Astrocyte (in vitro differentiated cells and primary cell): ENCODE measurements at regions not wholly inside any gene's neighbourhood (a gene's known extent, or its start where the extent isn't known, plus 50 kb on each side); places are given as distances from the start of the nearest gene placed in this dataset.

Experiments used
- DNase-seq: peaks from one replicate; pipeline ENCODE4 v3.0.0-alpha.2; 2010; ENCODE audit warnings: low read depth
- FAIRE-seq: peaks from 2 replicates; lab custom pipeline; 2011; peaks lifted over from hg19 to GRCh38; lab: Jason Lieb, UNC
- H2AFZ ChIP-seq: 2 replicates; pipeline ENCODE4 v1.6.0; 2012; ENCODE audit warnings: low read depth, low read length, inconsistent platforms
- H3K27ac ChIP-seq: 2 replicates; pipeline ENCODE4 v1.5.1; 2011; ENCODE audit warnings: low read depth, low read length, inconsistent platforms
- H3K27me3 ChIP-seq: 2 replicates; pipeline ENCODE4 v1.6.0; 2011; ENCODE audit warnings: low read length, inconsistent platforms; ENCODE audit not compliant: insufficient read depth
- H3K36me3 ChIP-seq: 2 replicates; pipeline ENCODE4 v1.5.1; 2011; ENCODE audit warnings: low read length, inconsistent platforms; ENCODE audit not compliant: insufficient read depth
- H3K4me1 ChIP-seq: 2 replicates; pipeline ENCODE4 v1.5.1; 2011; ENCODE audit warnings: low read length, inconsistent platforms; ENCODE audit not compliant: insufficient read depth
- H3K4me2 ChIP-seq: 2 replicates; pipeline ENCODE4 v1.6.0; 2012; ENCODE audit warnings: low read length, inconsistent platforms
- H3K4me3 ChIP-seq: 2 replicates; pipeline ENCODE4 v1.5.1; 2011; ENCODE audit warnings: low read depth, mild to moderate bottlenecking, low read length, inconsistent platforms; ENCODE audit not compliant: insufficient read depth
- H3K79me2 ChIP-seq: 2 replicates; pipeline ENCODE4 v1.6.0; 2012; ENCODE audit warnings: mild to moderate bottlenecking, low read length, inconsistent platforms; ENCODE audit not compliant: insufficient read depth
- H3K9ac ChIP-seq: 2 replicates; pipeline ENCODE4 v1.6.0; 2012; ENCODE audit warnings: mild to moderate bottlenecking, low read length, inconsistent platforms
- H3K9me3 ChIP-seq: 2 replicates; pipeline ENCODE4 v1.5.1; 2012; ENCODE audit warnings: low read depth, mild to moderate bottlenecking, low read length, inconsistent platforms; ENCODE audit not compliant: insufficient read depth
- H4K20me1 ChIP-seq: 2 replicates; pipeline ENCODE4 v1.6.0; 2012; ENCODE audit warnings: low read length, inconsistent platforms; ENCODE audit not compliant: insufficient read depth
- H3K27ac Mint-ChIP-seq: one replicate; pipeline ENCODE4 v1.8.0; 2021; ENCODE audit warnings: mild to moderate bottlenecking, mixed read lengths; ENCODE audit not compliant: unreplicated experiment
- H3K27me3 Mint-ChIP-seq: one replicate; pipeline ENCODE4 v1.8.0; 2021; ENCODE audit warnings: low read depth, mixed read lengths; ENCODE audit not compliant: unreplicated experiment
- H3K36me3 Mint-ChIP-seq: one replicate; pipeline ENCODE4 v1.8.0; 2021; ENCODE audit warnings: low read depth, mixed read lengths; ENCODE audit not compliant: unreplicated experiment
- H3K4me1 Mint-ChIP-seq: one replicate; pipeline ENCODE4 v1.8.0; 2021; ENCODE audit warnings: low read depth, mixed read lengths; ENCODE audit not compliant: unreplicated experiment
- H3K4me3 Mint-ChIP-seq: one replicate; pipeline ENCODE4 v1.8.0; 2021; ENCODE audit warnings: mild to moderate bottlenecking, moderate library complexity, mixed read lengths; ENCODE audit not compliant: unreplicated experiment
- H3K9me3 Mint-ChIP-seq: one replicate; pipeline ENCODE4 v1.8.0; 2021; ENCODE audit warnings: mild to moderate bottlenecking, mixed read lengths; ENCODE audit not compliant: unreplicated experiment
- CTCF ChIP-seq: IDR thresholded peaks from 2 replicates; pipeline ENCODE4 v1.5.1; 2011; ENCODE audit warnings: low read depth, mild to moderate bottlenecking, inconsistent platforms, low read length, moderate library complexity; ENCODE audit not compliant: insufficient read depth
- EZH2 ChIP-seq: IDR thresholded peaks from 2 replicates; pipeline ENCODE4 v1.6.1; 2012; ENCODE audit warnings: mild to moderate bottlenecking, low read length, inconsistent platforms; ENCODE audit not compliant: insufficient read depth

- Histone ChIP-seq H3K36me3 (no peaks in the 10 kb centered on the region), H3K4me1 (no peaks in the 10 kb centered on the region), H3K9me3 (no peaks in the 10 kb centered on the region), H4K20me1 (no peaks in the 10 kb centered on the region), H3K9ac (no peak overlapping the region), H3K4me2 (no peak overlapping the region), H3K27ac (no peak overlapping the region), H3K79me2 (no peaks in the 10 kb centered on the region), H3K27me3 (no peaks in the 10 kb centered on the region), H3K4me3 (no peak overlapping the region), H2AFZ (no peak overlapping the region)
- H3K27me3 Mint-ChIP-seq, result peaks cover 57% of the 10 kb centered on the region
- no peak for TF ChIP-seq CTCF
- no peak for TF ChIP-seq EZH2
- H3K4me1 Mint-ChIP-seq, result no peaks in the 10 kb centered on the region
- no peak for FAIRE-seq
- H3K36me3 Mint-ChIP-seq, result no peaks in the 10 kb centered on the region
- no peak overlapping the region for H3K27ac Mint-ChIP-seq
- no peak overlapping the region for H3K4me3 Mint-ChIP-seq
- H3K9me3 Mint-ChIP-seq, result peaks cover 7% of the 10 kb centered on the region
- no peak for DNase-seq
These were observed 50.7 kb upstream of the RPL38 start for GRCh38 chr17:74152591-74153455.

- H3K27ac ChIP-seq, result no peak overlapping the region
- no peaks in the 10 kb centered on the region for H3K27me3 ChIP-seq
- H3K36me3 ChIP-seq, result no peaks in the 10 kb centered on the region
- no peaks in the 10 kb centered on the region for H4K20me1 ChIP-seq
- no peaks in the 10 kb centered on the region for H3K9me3 ChIP-seq
- no peak overlapping the region for H3K4me3 Mint-ChIP-seq
- no peak for DNase-seq
- peaks cover 62% of the 10 kb centered on the region for H3K27me3 Mint-ChIP-seq
- no peak overlapping the region for H3K4me2 ChIP-seq
- peaks cover 6% of the 10 kb centered on the region for H3K9me3 Mint-ChIP-seq
- H3K4me1 Mint-ChIP-seq, result no peaks in the 10 kb centered on the region
- H2AFZ ChIP-seq, result no peak overlapping the region
- no peaks in the 10 kb centered on the region for H3K4me1 ChIP-seq
- H3K36me3 Mint-ChIP-seq, result no peaks in the 10 kb centered on the region
- H3K4me3 ChIP-seq, result no peak overlapping the region
- no peak overlapping the region for H3K27ac Mint-ChIP-seq
- no peak overlapping the region for H3K9ac ChIP-seq
- TF ChIP-seq CTCF (no peak), EZH2 (no peak)
- H3K79me2 ChIP-seq, result no peaks in the 10 kb centered on the region
- no peak for FAIRE-seq
These were observed 50.0 kb upstream of the RPL38 start for GRCh38 chr17:74153456-74153810.
